ENCODE measurements at regions not wholly inside any gene's neighbourhood (a gene's known extent, or its start where the extent isn't known, plus 50 kb on each side); places are given as distances from the start of the nearest gene placed in this dataset.

DNA sequence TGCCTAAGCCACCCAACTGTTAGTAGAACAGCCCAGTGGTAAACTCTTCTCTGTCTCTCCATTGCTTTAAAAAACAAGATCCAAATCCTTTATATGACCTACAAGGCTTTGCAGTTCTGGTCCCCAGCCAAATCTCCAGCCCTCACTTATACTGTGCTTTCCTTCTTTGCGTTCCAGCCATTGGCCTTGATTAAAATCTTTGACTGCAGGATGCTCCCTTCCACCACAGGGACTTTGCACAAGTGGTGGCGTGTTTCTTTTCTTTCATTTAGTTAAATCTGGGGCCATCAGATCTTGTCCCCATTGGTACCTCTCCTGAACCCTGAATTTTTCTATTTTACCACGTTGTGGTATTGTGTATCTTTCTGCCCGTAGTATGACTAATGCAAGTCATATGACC lies 183.7 kb downstream of the VRK1 start:
- DNase-seq (ENCODE audit: low spot score), result no peak

DNA sequence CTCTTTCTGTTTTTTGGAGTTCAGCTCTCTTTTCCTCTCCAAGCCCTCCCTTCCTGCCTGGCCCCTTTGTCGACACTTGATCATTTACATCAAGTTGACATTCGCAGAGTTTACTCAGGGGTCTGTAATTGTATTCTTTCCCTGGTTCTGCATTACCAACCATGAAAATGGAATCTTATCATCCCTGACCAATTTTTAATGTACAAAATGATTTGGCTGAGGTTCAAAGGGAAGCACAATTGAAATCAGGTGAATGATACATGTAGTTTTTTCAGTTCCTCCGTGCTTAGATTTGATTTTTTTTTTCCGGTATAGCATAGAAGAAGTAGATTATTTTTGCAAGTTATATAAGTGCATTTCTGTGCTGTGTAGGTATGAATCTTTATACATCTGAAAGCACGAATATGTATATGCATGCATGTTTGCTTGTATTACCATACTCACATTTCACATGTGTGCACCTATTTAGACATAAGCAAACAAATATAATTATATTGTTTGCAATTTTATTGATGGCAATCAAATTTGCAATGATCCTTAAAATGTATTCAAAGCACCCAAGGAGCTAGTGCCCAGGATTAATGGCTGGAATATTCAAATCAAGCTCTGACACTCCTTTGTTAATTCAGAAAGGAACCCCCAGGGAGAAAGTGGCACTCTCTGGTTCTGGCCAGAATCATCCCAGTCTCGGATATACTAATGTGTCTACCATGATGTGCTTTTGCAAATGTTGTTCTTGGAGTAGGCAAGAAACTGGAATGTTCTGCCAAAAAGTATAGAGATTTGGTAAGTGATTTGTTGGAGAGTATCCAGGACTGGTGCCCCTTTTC lies 189.3 kb downstream of the VRK1 start:
- DNase-seq (ENCODE audit: low spot score), result no peak

DNA sequence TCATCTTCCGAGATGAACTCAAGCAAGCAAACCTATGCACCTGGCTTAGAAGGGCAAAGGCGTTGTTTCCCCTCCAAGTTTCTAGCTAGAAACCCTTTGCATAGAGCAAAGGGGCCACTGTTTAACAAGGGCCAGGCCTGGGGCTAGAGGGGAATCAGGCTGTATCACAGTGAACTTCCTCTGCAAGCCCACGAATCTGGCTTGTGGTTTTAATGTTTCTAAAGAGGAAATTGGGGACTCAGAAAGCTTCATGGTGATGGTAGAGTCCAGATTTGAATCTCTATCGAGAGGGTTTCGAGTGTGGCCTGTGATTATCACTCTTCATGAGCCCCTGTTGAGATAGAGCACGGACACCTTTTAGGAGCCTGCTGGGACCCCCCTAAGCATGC lies 189.9 kb downstream of the VRK1 start:
- DNase-seq (ENCODE audit: low spot score), result no peak

DNA sequence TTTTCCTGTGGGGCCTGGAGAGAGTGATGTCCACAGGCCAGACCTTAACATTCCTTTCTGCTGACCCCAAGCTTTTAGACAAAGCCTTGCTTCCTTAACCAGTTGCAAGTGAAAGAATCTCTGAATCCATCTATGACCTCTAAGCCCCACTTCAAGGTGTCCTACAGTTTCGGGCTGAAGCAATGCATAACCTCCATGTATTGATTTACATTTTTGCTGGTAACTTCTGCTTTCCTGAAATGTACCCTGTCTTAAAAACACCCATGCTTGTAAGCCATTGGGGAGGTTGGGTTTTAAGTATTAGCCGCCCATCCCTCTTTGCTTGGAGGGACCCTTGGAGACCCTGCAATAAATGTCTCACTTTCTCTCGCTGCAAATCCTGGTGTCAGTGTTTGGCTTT lies 190.6 kb downstream of the VRK1 start:
- DNase-seq (ENCODE audit: low spot score), result no peak

DNA sequence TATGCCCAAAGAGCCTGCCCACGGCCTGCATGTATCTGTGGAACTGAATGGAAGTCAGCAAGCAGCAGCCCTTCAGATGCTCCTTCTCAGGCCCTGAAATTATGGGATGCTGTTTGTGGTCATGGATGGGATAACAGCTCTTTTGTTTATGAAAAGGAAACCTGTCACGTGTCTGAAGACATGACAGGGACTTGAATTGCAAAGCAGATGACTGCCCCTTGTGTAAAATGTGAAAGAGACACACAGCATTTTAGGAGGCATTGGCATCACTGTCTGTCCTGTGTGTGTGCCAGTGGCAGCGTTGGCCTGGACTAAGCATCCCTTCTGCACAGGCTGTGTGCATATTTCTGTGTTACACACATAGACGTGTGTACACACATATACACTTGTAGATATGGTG lies 192.1 kb downstream of the VRK1 start:
- no peak for DNase-seq (ENCODE audit: low spot score)

DNA sequence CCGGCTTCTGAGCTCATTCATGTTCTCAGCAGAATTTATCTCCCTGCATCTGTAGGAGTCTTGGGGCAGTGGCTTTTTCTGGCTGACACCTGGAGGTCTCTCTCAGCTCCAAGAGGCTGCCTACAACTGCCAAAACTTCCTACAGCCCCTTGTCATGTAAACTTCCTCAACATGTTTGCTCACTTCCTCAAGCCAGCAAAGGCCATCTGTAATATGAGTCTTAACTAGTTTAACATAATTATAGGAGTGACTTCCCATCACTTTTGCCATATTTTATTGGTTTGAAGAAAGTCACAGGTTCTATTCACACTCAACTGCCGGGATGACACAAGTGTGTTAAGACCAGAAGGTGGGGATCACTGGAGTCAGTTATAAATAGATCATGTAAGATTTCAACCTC lies 194.0 kb downstream of the VRK1 start:
- no peak for DNase-seq (ENCODE audit: low spot score)

DNA sequence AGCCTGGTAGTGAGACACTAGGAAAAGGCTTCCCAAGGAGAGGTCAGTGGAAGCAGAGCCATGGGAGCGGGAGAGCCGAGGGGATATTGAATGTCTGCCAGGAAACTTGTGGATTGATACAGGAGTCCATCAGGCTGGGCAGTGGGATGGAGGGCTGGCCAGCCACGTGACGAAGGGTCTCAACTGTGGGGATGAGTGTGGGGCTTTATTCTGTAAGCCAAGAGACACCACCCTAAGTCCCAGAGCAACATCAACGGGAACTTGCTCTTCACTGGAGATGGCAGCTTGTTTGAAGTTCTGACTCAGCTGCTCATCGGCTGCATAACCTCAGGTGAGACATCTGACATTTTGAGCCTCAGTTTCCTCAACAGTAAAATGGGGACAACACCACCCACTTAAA lies 197.8 kb downstream of the VRK1 start:
- no peak for DNase-seq (ENCODE audit: low spot score)

DNA sequence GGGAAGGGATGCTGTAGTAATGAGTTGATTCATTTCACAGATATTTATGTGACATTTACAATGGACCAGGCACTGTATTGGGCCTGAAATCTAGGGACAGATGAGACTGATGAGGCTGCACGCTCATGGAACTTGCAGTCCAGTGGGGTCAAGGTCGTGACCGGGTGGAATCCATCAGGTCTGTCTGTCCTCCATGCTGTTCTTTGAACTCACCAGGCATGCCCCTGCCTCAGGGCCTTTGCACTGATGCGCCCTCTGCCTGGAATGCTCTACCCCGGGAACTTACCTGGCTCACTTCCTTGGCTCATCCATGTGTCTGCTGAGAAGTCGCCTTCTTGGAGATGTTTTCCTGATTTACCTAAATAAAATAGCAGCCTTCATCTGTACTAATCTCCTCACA lies 200.1 kb downstream of the VRK1 start:
- no peak for DNase-seq (ENCODE audit: low spot score)

DNA sequence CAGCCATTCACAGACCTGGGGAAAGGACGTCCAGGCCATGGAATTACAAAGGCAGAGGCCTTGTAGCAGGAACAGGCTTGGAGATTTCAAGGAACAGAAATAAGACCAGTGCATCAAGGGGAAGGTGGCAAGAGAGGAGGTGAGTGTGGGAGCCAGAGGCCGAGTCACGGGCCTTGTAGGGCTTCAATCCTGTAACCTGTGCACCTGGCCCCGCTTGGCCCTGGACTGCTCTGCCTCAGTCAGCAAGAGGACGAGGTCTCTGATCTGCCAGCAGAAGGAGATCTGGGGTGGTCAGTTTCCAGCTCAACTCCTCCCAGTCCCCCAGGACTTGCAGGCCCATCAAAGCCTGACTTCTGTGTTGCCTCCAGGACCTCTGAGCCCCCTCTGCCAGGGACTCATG lies 200.8 kb downstream of the VRK1 start:
- no peak for DNase-seq (ENCODE audit: low spot score)

DNA sequence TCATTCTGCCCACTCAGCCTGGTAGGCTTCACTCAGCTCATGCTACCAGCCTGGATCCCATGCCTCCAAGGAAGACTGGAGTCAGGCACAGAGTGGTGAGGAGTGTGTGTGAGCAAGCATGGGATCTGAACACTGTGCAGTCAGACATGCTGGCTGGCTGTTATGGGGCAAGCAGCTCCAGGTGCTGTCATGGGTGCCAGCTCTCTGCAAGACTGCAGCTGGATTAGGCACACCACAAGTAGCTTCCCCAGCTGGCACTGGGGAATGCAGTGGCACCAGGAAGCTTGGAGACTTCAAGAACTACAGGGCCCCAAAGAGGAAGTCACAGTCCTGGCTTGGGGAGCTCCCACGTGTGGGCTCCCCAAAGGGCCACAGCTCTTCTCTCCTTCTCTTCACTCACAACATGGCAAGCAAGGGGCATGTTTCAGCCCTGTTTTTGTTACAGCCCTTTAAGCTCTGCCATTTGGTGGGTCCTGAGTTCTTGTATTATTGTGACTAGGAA lies 202.5 kb downstream of the VRK1 start:
- DNase-seq (ENCODE audit: low spot score), result no peak

DNA sequence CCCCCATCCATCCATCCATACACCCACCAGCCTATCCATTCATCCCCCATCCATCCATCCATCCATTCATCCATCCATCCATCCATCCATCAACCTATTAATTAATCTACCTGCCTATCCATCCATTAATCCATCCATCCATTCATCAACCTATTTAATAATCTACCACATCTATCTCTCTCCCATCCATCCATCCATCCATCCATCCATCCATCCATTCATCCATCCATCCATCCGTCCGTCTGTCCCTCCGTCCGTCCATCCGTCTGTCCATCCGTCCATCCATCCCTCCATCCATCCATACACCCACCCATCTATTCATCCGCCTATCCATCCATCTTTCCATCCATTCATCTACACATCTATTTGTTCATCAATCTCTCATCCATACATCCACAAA lies 205.3 kb downstream of the VRK1 start:
- DNase-seq (ENCODE audit: low spot score), result no peak

DNA sequence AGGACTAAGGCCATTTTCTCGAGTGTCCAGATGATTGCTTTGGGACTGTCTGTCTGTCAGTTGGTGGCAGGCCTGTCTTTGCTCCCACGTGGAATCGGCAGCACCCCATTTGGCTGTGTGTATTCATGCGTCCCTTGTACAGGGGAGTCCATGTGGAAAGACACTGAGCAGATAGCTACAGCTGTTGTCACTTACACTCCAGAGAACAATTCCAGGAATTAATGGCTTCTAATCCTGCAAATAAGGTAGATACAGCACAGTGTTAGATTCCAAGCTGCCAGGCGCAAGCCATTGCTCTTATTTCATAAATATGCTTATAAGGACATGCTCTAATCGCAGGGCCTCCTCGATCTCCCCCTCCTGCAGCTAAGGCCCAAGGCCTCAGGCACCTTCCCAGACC lies 208.8 kb downstream of the VRK1 start:
- no peak for DNase-seq (ENCODE audit: low spot score)

DNA sequence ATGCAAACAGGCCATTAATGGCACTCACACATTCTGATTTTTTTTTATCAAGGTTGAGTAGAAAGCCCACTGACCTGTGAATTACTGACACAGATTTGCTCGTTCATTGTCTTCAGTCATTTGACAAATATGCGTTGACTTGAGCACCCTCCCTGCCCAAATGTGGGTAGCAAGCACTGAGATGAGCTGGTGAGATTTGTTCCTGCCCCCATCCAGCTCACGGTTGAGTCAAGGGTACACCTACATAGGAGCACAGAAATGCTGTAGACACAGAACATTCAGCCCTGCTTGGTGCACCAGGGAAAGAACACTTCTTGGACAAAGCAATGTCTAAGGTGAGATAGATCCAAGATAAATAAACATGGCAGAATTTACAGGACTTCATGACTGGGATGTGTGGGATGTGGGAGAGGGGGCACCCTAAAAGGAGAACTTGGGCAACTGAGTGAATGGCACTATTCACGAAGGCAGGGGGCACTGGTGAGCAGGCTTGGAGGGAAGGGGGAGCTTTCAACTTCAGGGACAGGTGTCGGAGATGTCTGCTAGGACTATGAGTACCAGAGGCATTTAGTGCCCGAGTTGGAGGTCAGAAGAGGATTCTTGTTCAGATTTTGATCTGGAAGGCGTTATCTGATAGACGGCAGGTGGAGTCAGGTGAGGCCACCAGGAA lies 213.4 kb downstream of the VRK1 start:
- DNase-seq (ENCODE audit: low spot score), result no peak

DNA sequence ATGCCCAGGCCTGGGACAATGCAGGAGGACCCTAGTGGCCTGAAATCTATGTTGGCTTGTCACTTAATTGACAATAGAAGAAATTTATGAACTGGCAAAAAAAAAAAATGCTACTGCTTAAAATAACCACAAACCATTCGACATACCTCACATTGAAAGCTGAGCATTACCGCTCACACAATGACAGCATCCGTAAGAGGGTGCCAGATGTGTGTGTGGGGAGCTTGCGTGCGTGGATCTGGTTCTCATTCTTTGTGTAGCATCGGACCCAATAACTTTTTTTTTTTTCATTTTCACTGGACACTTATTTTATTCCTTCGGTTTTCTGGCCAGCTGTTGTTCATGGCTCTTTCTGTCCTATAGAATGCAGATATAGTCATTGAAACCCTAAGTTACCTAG lies 216.7 kb downstream of the VRK1 start:
- no peak for DNase-seq (ENCODE audit: low spot score)

DNA sequence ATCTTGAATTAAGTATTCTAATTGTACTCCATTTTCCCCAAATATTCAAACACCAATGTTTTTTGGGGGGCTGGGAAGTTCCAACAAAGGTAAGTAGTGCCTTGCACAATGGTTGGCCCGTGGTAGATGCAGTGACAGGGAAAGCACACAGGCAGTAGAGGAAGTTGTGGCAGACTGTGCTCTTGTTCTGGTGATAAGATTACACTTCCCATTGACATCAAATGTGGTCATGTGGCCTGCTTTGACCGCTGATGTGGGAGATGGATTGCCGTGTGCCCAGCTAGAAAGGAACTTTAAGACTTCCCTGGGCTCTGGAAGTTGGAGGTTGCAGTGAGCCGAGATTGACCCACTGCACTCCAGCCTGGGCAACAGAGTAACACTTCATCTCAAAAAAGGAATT lies 223.8 kb downstream of the VRK1 start:
- DNase-seq (ENCODE audit: low spot score), result no peak

DNA sequence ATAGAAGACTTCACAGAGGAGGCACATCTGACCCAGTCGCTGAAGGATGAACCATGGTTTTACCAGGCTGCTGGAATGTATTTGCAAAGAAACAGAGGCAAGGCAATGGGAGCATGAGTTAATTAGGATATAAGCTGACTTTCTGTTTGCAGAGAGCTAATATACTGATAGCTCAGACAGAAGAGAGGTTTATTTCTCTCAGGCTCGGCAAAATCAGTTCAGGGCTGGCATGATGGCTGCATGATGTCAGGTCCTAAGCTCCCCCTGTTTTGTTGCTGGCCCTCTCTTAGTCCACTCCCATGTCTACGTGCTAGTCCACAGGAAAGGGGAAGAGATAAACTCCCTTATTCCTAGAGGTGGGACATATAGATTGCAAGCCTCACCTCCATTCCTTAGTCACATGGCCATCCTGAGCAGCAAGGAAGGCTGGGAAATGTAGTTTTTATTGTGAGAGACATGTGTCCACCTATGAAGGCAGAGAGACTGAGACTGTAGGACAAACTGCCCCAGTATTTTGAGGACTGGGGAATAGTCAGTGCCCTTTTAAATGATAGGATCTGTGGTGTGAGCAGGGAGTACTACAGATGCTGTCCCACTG lies 224.5 kb downstream of the VRK1 start:
- DNase-seq (ENCODE audit: low spot score), result no peak

DNA sequence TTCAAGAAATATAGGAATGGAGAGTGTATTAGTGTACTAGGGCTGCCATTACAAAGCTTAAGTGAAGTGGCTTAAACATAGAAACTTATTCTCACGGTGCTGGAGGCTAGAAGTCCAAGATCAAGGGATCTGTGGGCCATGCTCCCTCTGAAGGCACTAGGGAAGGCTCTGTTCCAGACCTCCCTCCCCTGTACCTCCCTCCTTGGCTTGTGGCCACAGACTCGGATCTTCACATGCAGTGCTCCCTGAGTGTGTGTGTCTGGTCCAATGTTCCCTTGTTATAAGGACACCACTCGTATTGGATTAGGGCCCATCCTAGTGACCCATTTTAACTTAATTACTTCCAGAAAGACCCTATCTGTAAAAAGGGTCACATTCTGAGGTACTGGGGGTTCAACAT lies 225.6 kb downstream of the VRK1 start:
- DNase-seq (ENCODE audit: low spot score), result no peak

DNA sequence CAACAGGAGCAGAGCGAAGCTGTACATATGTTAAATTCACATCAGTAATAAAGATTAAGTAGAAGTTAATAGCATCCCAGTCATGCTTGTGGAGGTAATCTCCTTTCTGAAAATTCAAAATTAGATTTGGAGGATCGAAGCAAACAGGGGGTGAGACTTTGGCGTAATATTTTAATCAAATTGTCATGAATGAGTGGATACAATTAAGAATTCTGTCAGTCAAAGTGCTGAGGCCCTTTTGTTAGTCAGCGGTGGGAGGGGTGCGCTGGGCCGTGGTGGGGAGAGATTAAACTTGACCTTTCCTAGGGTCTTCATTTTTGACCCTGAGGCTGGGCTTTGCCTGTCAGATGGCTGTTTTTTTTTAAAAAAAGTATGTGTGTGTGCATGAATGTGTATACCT lies 226.7 kb downstream of the VRK1 start:
- no peak for DNase-seq (ENCODE audit: low spot score)

DNA sequence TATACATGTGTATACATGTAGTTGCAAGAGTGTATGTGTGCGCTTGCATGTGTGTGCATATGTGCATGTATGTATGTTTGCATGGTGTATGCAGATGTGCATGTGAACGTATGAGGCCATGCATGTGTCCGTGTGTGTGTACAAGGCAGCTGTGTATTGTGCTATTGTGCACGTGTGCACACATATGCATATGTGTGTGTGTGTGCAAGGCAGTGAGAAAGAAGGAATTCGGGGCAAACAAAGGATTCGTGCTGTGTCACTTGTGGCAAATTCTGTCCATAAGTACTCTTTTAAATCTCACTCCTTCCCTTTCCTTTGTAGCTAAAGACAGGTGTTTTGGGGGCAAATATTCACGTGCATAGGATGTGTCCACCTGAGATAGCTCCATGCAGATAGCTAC lies 227.1 kb downstream of the VRK1 start:
- DNase-seq (ENCODE audit: low spot score), result no peak

DNA sequence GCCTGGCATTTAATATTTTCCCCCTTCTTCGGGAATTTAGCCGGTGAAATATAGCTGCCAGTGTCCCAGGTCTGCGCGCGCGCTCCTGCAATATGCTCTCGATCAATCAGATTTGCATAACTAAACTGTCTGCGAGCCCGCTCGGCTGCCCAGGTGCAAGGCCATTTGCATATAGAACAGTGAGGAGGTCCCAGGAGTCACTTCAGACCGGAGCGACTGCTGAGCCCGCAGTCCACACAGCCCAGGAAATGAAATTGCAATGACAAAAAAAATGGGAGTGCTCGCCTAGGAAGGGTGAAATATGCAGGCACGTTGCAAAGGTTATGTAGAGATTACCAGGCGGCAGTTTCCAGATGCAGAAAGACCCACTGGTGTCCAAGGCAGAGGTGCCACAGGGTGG lies 228.5 kb downstream of the VRK1 start:
- no peak for DNase-seq (ENCODE audit: low spot score)

DNA sequence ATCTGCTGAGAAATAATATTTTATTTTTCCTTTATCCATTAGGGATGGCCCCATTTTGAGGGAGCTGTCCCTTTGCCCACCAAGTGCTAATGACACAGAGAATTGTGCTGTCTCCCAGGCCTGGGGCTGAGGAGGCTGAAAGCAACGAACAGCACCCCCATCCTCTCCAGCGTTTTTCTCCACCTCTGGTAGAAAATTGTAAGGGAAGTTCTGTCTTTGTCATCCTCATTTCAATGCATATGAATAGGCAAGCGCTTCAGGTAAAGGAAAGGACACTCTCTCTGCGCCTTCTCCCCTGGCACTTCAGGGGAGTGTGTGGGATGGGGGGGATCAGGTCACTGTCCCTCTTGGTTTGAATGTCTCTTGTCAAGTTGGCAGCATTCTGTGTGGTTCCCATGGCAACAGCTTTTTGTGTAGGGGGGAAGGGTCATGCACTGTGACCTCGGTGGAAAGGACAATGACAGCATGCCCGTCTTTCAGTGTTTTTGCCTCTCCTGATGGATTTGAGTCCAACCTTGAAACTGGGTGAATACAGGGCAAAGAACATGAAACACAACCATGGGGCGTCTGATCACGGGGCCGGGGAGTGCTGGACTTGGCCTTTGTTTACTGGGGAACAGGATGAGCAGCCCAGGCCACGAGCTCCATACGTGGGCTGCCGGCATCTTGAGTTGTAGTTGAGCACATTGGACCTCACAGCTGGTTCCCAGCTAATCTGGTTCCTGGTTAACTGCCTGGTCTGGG lies 230.2 kb downstream of the VRK1 start:
- DNase-seq (ENCODE audit: low spot score), result no peak

DNA sequence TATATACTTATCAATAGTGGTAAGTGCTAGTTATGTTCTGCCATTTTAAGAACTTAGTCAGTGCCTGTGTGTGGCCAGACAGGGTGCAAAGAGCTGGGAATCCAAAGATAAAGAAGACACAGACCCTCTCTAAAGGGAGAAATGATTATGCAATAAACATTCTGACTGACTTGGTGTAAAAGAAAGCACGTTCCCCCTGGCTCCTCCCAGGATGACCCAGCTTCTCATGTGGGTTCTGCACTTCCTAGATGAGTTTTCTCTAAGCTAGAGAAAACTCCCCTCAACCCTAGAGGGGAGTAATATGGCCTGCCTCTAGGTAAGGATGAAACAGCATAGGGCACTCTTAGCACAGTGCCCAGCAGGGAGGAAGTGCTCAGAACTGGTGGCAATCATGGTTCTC lies 231.2 kb downstream of the VRK1 start:
- DNase-seq (ENCODE audit: low spot score), result no peak

Measured in ureter (tissue), 1 donor.